ENCODE measurements at regions not wholly inside any gene's neighbourhood (a gene's known extent, or its start where the extent isn't known, plus 50 kb on each side); places are given as distances from the start of the nearest gene placed in this dataset.

GRCh38 chr2:126302043-126302442 lies 353.9 kb upstream of the GYPC start:
- H3K9ac ChIP-seq (ENCODE audit: low read length): no peak overlapping the region
- no peak overlapping the region for H3K4me3 ChIP-seq (ENCODE audit: low read length)
- H3K27ac ChIP-seq (ENCODE audit: low read length): no peak overlapping the region
- no peaks in the 10 kb centered on the region for H3K27me3 ChIP-seq (ENCODE audit: low read depth, low read length)
- no peak overlapping the region for H3K4me2 ChIP-seq (ENCODE audit: low read length)
- H4K20me1 ChIP-seq (ENCODE audit: insufficient read depth, low read length): no peaks in the 10 kb centered on the region
- H2AFZ ChIP-seq (ENCODE audit: low read depth, low read length): no peak overlapping the region
- TF ChIP-seq EZH2phosphoT487 (IDR thresholded peaks at IDR 0.05; ENCODE audit: low read depth): no peak
- TF ChIP-seq, protein P1, sequence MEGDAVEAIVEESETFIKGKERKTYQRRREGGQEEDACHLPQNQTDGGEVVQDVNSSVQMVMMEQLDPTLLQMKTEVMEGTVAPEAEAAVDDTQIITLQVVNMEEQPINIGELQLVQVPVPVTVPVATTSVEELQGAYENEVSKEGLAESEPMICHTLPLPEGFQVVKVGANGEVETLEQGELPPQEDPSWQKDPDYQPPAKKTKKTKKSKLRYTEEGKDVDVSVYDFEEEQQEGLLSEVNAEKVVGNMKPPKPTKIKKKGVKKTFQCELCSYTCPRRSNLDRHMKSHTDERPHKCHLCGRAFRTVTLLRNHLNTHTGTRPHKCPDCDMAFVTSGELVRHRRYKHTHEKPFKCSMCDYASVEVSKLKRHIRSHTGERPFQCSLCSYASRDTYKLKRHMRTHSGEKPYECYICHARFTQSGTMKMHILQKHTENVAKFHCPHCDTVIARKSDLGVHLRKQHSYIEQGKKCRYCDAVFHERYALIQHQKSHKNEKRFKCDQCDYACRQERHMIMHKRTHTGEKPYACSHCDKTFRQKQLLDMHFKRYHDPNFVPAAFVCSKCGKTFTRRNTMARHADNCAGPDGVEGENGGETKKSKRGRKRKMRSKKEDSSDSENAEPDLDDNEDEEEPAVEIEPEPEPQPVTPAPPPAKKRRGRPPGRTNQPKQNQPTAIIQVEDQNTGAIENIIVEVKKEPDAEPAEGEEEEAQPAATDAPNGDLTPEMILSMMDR (IDR thresholded peaks at IDR 0.05; ENCODE audit: low read depth, low read length): no peak
- no peaks in the 10 kb centered on the region for H3K36me3 ChIP-seq (replicated peaks; ENCODE audit: low read depth, low read length)
- H3K79me2 ChIP-seq (ENCODE audit: low read length): no peaks in the 10 kb centered on the region
- peaks cover 3% of the 10 kb centered on the region; the same call in 1 of the 2 replicates for H3K4me1 ChIP-seq (ENCODE audit: low read length)
- no peaks in the 10 kb centered on the region for H3K9me3 ChIP-seq (ENCODE audit: insufficient read depth, low read length)

- no peaks in the 10 kb centered on the region for H3K79me2 ChIP-seq (ENCODE audit: low read length)
- no peak overlapping the region for H3K27ac ChIP-seq (ENCODE audit: low read length)
- H3K4me3 ChIP-seq (ENCODE audit: low read length): no peak overlapping the region
- no peaks in the 10 kb centered on the region for H3K36me3 ChIP-seq (replicated peaks; ENCODE audit: low read depth, low read length)
- H2AFZ ChIP-seq (ENCODE audit: low read depth, low read length): no peak overlapping the region
- H3K4me1 ChIP-seq (ENCODE audit: low read length): peaks cover 3% of the 10 kb centered on the region; the same call in 1 of the 2 replicates
- no peaks in the 10 kb centered on the region for H3K27me3 ChIP-seq (ENCODE audit: low read depth, low read length)
- no peaks in the 10 kb centered on the region for H3K9me3 ChIP-seq (ENCODE audit: insufficient read depth, low read length)
- H3K4me2 ChIP-seq (ENCODE audit: low read length): no peak overlapping the region
- H3K9ac ChIP-seq (ENCODE audit: low read length): no peak overlapping the region
- TF ChIP-seq, protein P1 (IDR thresholded peaks at IDR 0.05; ENCODE audit: low read depth, low read length): no peak
- TF ChIP-seq EZH2phosphoT487 (IDR thresholded peaks at IDR 0.05; ENCODE audit: low read depth): no peak
- H4K20me1 ChIP-seq (ENCODE audit: insufficient read depth, low read length): no peaks in the 10 kb centered on the region
These were observed 352.8 kb upstream of the GYPC start for GRCh38 chr2:126303113-126303512.

- H3K9ac ChIP-seq (ENCODE audit: low read length): no peak overlapping the region
- H4K20me1 ChIP-seq (ENCODE audit: insufficient read depth, low read length): no peaks in the 10 kb centered on the region
- no peak overlapping the region for H2AFZ ChIP-seq (ENCODE audit: low read depth, low read length)
- H3K4me3 ChIP-seq (ENCODE audit: low read length): no peak overlapping the region
- peaks cover 3% of the 10 kb centered on the region; the same call in 1 of the 2 replicates for H3K4me1 ChIP-seq (ENCODE audit: low read length)
- no peaks in the 10 kb centered on the region for H3K27me3 ChIP-seq (ENCODE audit: low read depth, low read length)
- H3K27ac ChIP-seq (ENCODE audit: low read length): no peak overlapping the region
- TF ChIP-seq, protein P1 (IDR thresholded peaks at IDR 0.05; ENCODE audit: low read depth, low read length): no peak
- TF ChIP-seq EZH2phosphoT487 (IDR thresholded peaks at IDR 0.05; ENCODE audit: low read depth): no peak
- H3K36me3 ChIP-seq (replicated peaks; ENCODE audit: low read depth, low read length): no peaks in the 10 kb centered on the region
- H3K79me2 ChIP-seq (ENCODE audit: low read length): no peaks in the 10 kb centered on the region
- no peak overlapping the region for H3K4me2 ChIP-seq (ENCODE audit: low read length)
- no peaks in the 10 kb centered on the region for H3K9me3 ChIP-seq (ENCODE audit: insufficient read depth, low read length)
These were observed 351.8 kb upstream of the GYPC start for GRCh38 chr2:126304154-126304553.

DNA sequence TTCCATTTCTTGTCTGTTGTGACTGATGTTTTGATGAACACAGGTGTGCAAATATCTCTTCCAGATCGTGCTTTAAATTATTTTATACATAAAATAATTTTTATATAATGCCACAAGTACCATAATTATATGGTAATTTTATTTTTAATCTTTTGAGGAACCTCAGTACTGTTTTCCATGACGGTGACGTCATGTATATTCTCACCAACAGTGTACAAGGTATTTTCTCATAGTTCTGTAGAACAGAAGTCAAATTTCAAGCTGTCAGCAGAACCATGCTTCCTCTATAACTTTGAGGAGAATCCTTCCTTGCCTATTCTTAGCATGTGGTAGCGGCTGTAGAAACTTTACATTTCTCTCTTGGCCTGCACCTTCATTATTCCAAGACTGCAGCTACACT lies 349.4 kb upstream of the GYPC start:
- Histone ChIP-seq H3K4me1 (ENCODE audit: low read length) (no peaks in the 10 kb centered on the region), H3K27me3 (ENCODE audit: low read depth, low read length) (no peaks in the 10 kb centered on the region), H3K79me2 (ENCODE audit: low read length) (no peaks in the 10 kb centered on the region), H2AFZ (ENCODE audit: low read depth, low read length) (no peak overlapping the region), H3K27ac (ENCODE audit: low read length) (no peak overlapping the region), H3K9me3 (ENCODE audit: insufficient read depth, low read length) (no peaks in the 10 kb centered on the region), H3K9ac (ENCODE audit: low read length) (no peak overlapping the region), H3K4me3 (ENCODE audit: low read length) (no peak overlapping the region), H3K36me3 (replicated peaks; ENCODE audit: low read depth, low read length) (no peaks in the 10 kb centered on the region), H4K20me1 (ENCODE audit: insufficient read depth, low read length) (no peaks in the 10 kb centered on the region), H3K4me2 (ENCODE audit: low read length) (no peak overlapping the region)
- TF ChIP-seq, protein P1 (IDR thresholded peaks at IDR 0.05; ENCODE audit: low read depth, low read length): no peak
- TF ChIP-seq EZH2phosphoT487 (IDR thresholded peaks at IDR 0.05; ENCODE audit: low read depth): no peak
